T-helper 17 cell (primary cell): ENCODE measurements at regions not wholly inside any gene's neighbourhood (a gene's known extent, or its start where the extent isn't known, plus 50 kb on each side); places are given as distances from the start of the nearest gene placed in this dataset.

Source experiments
- ATAC-seq: fragments of 150-1000 bp; cut with Tn5 transposase; 2 replicates; pipeline ENCODE4 v1.10.0; 2021; ENCODE audit warnings: mild to moderate bottlenecking, moderate library complexity
- DNase-seq, 3 donors: peaks; one replicate each; pipeline versions ENCODE4 v3.0.0 to v3.0.0-alpha.2; 2020 to 2021
- H3K9me3 ChIP-seq: one replicate; pipeline ENCODE4 v1.7.0; 2013; ENCODE audit warnings: low read length, mild to moderate bottlenecking; ENCODE audit not compliant: control insufficient read depth, poor library complexity, severe bottlenecking
- H3K27ac Mint-ChIP-seq: one replicate; pipeline ENCODE4 v1.8.0; 2022; ENCODE audit warnings: mild to moderate bottlenecking, moderate library complexity, mixed read lengths
- H3K27me3 Mint-ChIP-seq: one replicate; pipeline ENCODE4 v1.8.0; 2022; ENCODE audit warnings: mixed read lengths
- H3K36me3 Mint-ChIP-seq: one replicate; pipeline ENCODE4 v1.8.0; 2022; ENCODE audit warnings: low read depth, mixed read lengths
- H3K4me1 Mint-ChIP-seq: one replicate; pipeline ENCODE4 v1.8.0; 2022; ENCODE audit warnings: mild to moderate bottlenecking, mixed read lengths
- H3K4me3 Mint-ChIP-seq: one replicate; pipeline ENCODE4 v1.8.0; 2022; ENCODE audit warnings: mild to moderate bottlenecking, moderate library complexity, mixed read lengths

- Mint-ChIP-seq H3K36me3 (no peaks in the 10 kb centered on the region), H3K4me3 (no peak overlapping the region), H3K27me3 (peaks cover 9% of the 10 kb centered on the region), H3K27ac (no peak overlapping the region), H3K4me1 (no peaks in the 10 kb centered on the region)
- DNase-seq, result no peak
- ATAC-seq, result no peak
- H3K9me3 ChIP-seq, result no peaks in the 10 kb centered on the region
Observed at GRCh38 chr18:75923169-75923568, 495.7 kb upstream of the SMIM21 start.

- H3K9me3 ChIP-seq, result no peaks in the 10 kb centered on the region
- no peak overlapping the region for H3K4me3 Mint-ChIP-seq
- ATAC-seq (no peak), DNase-seq (no peak)
- H3K36me3 Mint-ChIP-seq, result peaks cover 2% of the 10 kb centered on the region
- peaks cover 35% of the 10 kb centered on the region for H3K27me3 Mint-ChIP-seq
- H3K4me1 Mint-ChIP-seq, result no peaks in the 10 kb centered on the region
- no peak overlapping the region for H3K27ac Mint-ChIP-seq
Observed at GRCh38 chr18:75916624-75916982, 489.1 kb upstream of the SMIM21 start.

GRCh38 chr18:75915941-75916623 is 488.6 kb upstream of the SMIM21 start:
- no peak overlapping the region for H3K4me3 Mint-ChIP-seq
- H3K36me3 Mint-ChIP-seq, result peaks cover 2% of the 10 kb centered on the region
- no peak overlapping the region for H3K27ac Mint-ChIP-seq
- H3K9me3 ChIP-seq, result no peaks in the 10 kb centered on the region
- no peak for ATAC-seq
- H3K27me3 Mint-ChIP-seq, result peaks cover 35% of the 10 kb centered on the region
- H3K4me1 Mint-ChIP-seq, result no peaks in the 10 kb centered on the region
- no peak for DNase-seq

GRCh38 chr18:75912829-75913228 is 485.3 kb upstream of the SMIM21 start:
- Mint-ChIP-seq H3K4me3 (no peak overlapping the region), H3K27ac (no peak overlapping the region), H3K27me3 (peaks cover 23% of the 10 kb centered on the region), H3K36me3 (peaks cover 2% of the 10 kb centered on the region), H3K4me1 (no peaks in the 10 kb centered on the region)
- H3K9me3 ChIP-seq, result no peaks in the 10 kb centered on the region
- ATAC-seq (no peak), DNase-seq (no peak)

GRCh38 chr18:75904416-75904815 is 476.9 kb upstream of the SMIM21 start:
- H3K9me3 ChIP-seq, result no peaks in the 10 kb centered on the region
- peaks cover 15% of the 10 kb centered on the region for H3K27me3 Mint-ChIP-seq
- DNase-seq, result no peak
- no peaks in the 10 kb centered on the region for H3K4me1 Mint-ChIP-seq
- no peak for ATAC-seq
- H3K27ac Mint-ChIP-seq, result no peak overlapping the region
- H3K36me3 Mint-ChIP-seq, result no peaks in the 10 kb centered on the region
- no peak overlapping the region for H3K4me3 Mint-ChIP-seq

- Mint-ChIP-seq H3K36me3 (no peaks in the 10 kb centered on the region), H3K27me3 (peaks cover 20% of the 10 kb centered on the region), H3K4me3 (no peak overlapping the region), H3K4me1 (peaks cover 2% of the 10 kb centered on the region), H3K27ac (no peak overlapping the region)
- DNase-seq (no peak), ATAC-seq (no peak)
- H3K9me3 ChIP-seq, result no peaks in the 10 kb centered on the region
Observed at GRCh38 chr18:75898651-75899050, 471.1 kb upstream of the SMIM21 start.

- H3K27me3 Mint-ChIP-seq, result peaks cover 14% of the 10 kb centered on the region
- no peak overlapping the region for H3K27ac Mint-ChIP-seq
- ATAC-seq (no peak), DNase-seq (no peak)
- no peaks in the 10 kb centered on the region for H3K36me3 Mint-ChIP-seq
- H3K9me3 ChIP-seq, result no peaks in the 10 kb centered on the region
- peaks cover 2% of the 10 kb centered on the region for H3K4me1 Mint-ChIP-seq
- H3K4me3 Mint-ChIP-seq, result no peak overlapping the region
Observed at GRCh38 chr18:75897386-75897785, 469.9 kb upstream of the SMIM21 start.

- ATAC-seq, result no peak
- Mint-ChIP-seq H3K27ac (no peak overlapping the region), H3K36me3 (no peaks in the 10 kb centered on the region), H3K4me1 (peaks cover 2% of the 10 kb centered on the region), H3K27me3 (peaks cover 12% of the 10 kb centered on the region), H3K4me3 (no peak overlapping the region)
- H3K9me3 ChIP-seq, result no peaks in the 10 kb centered on the region
- DNase-seq, result no peak
Observed at GRCh38 chr18:75896865-75897264, 469.4 kb upstream of the SMIM21 start.

GRCh38 chr18:75895135-75895534 is 467.6 kb upstream of the SMIM21 start:
- Mint-ChIP-seq H3K27me3 (peaks cover 18% of the 10 kb centered on the region), H3K4me1 (peaks cover 2% of the 10 kb centered on the region), H3K27ac (no peak overlapping the region), H3K4me3 (no peak overlapping the region), H3K36me3 (no peaks in the 10 kb centered on the region)
- DNase-seq (no peak), ATAC-seq (no peak)
- H3K9me3 ChIP-seq, result no peaks in the 10 kb centered on the region

GRCh38 chr18:75884728-75885127 is 457.2 kb upstream of the SMIM21 start:
- H3K27ac Mint-ChIP-seq, result no peak overlapping the region
- ATAC-seq (no peak), DNase-seq (no peak)
- H3K36me3 Mint-ChIP-seq, result no peaks in the 10 kb centered on the region
- peaks cover 21% of the 10 kb centered on the region for H3K27me3 Mint-ChIP-seq
- no peaks in the 10 kb centered on the region for H3K4me1 Mint-ChIP-seq
- no peaks in the 10 kb centered on the region for H3K9me3 ChIP-seq
- H3K4me3 Mint-ChIP-seq, result no peak overlapping the region

GRCh38 chr18:75880925-75881504 is 453.5 kb upstream of the SMIM21 start:
- H3K4me3 Mint-ChIP-seq, result no peak overlapping the region
- ATAC-seq (no peak), DNase-seq (no peak)
- no peaks in the 10 kb centered on the region for H3K36me3 Mint-ChIP-seq
- H3K27me3 Mint-ChIP-seq, result peaks cover 8% of the 10 kb centered on the region
- H3K27ac Mint-ChIP-seq, result no peak overlapping the region
- no peaks in the 10 kb centered on the region for H3K4me1 Mint-ChIP-seq
- H3K9me3 ChIP-seq, result no peaks in the 10 kb centered on the region

- no peaks in the 10 kb centered on the region for H3K9me3 ChIP-seq
- no peak overlapping the region for H3K27ac Mint-ChIP-seq
- no peaks in the 10 kb centered on the region for H3K4me1 Mint-ChIP-seq
- no peaks in the 10 kb centered on the region for H3K36me3 Mint-ChIP-seq
- ATAC-seq (no peak), DNase-seq (no peak)
- H3K27me3 Mint-ChIP-seq, result peaks cover 8% of the 10 kb centered on the region
- no peak overlapping the region for H3K4me3 Mint-ChIP-seq
Observed at GRCh38 chr18:75880266-75880665, 452.8 kb upstream of the SMIM21 start.

GRCh38 chr18:75879196-75879595 is 451.7 kb upstream of the SMIM21 start:
- H3K9me3 ChIP-seq, result no peaks in the 10 kb centered on the region
- peaks cover 3% of the 10 kb centered on the region for H3K27me3 Mint-ChIP-seq
- no peak overlapping the region for H3K4me3 Mint-ChIP-seq
- H3K27ac Mint-ChIP-seq, result no peak overlapping the region
- H3K4me1 Mint-ChIP-seq, result no peaks in the 10 kb centered on the region
- ATAC-seq, result no peak
- no peak for DNase-seq
- H3K36me3 Mint-ChIP-seq, result no peaks in the 10 kb centered on the region

GRCh38 chr18:75875559-75875958 is 448.1 kb upstream of the SMIM21 start:
- H3K27ac Mint-ChIP-seq, result no peak overlapping the region
- no peak overlapping the region for H3K4me3 Mint-ChIP-seq
- H3K4me1 Mint-ChIP-seq, result no peaks in the 10 kb centered on the region
- DNase-seq (no peak), ATAC-seq (no peak)
- no peaks in the 10 kb centered on the region for H3K27me3 Mint-ChIP-seq
- no peaks in the 10 kb centered on the region for H3K36me3 Mint-ChIP-seq
- no peaks in the 10 kb centered on the region for H3K9me3 ChIP-seq
